GM19023 (cell line): ENCODE measurements at regions not wholly inside any gene's neighbourhood (a gene's known extent, or its start where the extent isn't known, plus 50 kb on each side); places are given as distances from the start of the nearest gene placed in this dataset.

ENCODE experiments used
- ATAC-seq: cut with Tn5 transposase; IDR thresholded peaks from one replicate; pipeline ENCODE4 v1.9.1; 2021; ENCODE audit warnings: mild to moderate bottlenecking, moderate library complexity; ENCODE audit not compliant: unreplicated experiment

GRCh38 chr17:36885153-36885735 is 52.0 kb upstream of the LHX1 start:
- no peak for ATAC-seq

GRCh38 chr17:36885771-36886377 is 51.4 kb upstream of the LHX1 start:
- ATAC-seq: no peak
